ENCODE measurements at regions not wholly inside any gene's neighbourhood (a gene's known extent, or its start where the extent isn't known, plus 50 kb on each side); places are given as distances from the start of the nearest gene placed in this dataset.
"Not testable (repeated sequence)": the region's sequence is repeated elsewhere in the genome, so short reads cannot be mapped to it uniquely, and the experiment has no call there.

DNA sequence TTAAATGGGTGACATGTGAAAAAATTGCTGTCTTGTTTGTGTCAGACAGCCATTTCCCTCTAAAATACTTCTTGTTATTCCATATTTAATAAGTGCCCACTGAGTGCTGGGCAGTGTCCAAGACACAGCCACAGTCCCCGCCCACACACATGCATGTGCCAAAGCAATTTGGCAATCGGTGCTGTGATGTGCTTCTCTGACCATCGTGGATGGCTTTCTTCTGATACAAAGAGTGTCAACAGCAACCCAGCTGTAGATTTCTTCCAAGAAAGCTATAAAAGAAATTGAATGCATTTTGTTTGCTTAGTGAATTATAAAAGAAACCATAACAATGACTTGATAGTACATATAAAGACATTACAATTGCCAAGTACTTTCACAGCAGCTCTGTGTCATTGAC, 140.5 kb upstream of the ATXN1 start:
- no peak for DNase-seq (ENCODE audit: extremely low spot score)
- ChIA-PET CTCF (no interaction called here), POLR2A (no interaction called here)
- no peak for TF ChIP-seq HDGF (IDR thresholded peaks at IDR 0.05; ENCODE audit: borderline replicate concordance)
- TF ChIP-seq ZNF384 (IDR thresholded peaks at IDR 0.05): no peak
- no peak for TF ChIP-seq CTBP1 (IDR thresholded peaks at IDR 0.05; ENCODE audit: borderline replicate concordance)
- no peak for TF ChIP-seq L3MBTL2 (conservative IDR thresholded peaks at IDR 0.05)
- no peak for TF ChIP-seq LEF1 (IDR thresholded peaks at IDR 0.05; ENCODE audit: borderline replicate concordance)
- TF ChIP-seq, protein P1, sequence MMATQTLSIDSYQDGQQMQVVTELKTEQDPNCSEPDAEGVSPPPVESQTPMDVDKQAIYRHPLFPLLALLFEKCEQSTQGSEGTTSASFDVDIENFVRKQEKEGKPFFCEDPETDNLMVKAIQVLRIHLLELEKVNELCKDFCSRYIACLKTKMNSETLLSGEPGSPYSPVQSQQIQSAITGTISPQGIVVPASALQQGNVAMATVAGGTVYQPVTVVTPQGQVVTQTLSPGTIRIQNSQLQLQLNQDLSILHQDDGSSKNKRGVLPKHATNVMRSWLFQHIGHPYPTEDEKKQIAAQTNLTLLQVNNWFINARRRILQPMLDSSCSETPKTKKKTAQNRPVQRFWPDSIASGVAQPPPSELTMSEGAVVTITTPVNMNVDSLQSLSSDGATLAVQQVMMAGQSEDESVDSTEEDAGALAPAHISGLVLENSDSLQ (IDR thresholded peaks at IDR 0.05): no peak
- TF ChIP-seq SUZ12 (IDR thresholded peaks at IDR 0.05): no peak
- TF ChIP-seq FOXK2 (IDR thresholded peaks at IDR 0.05): no peak
- no peak for TF ChIP-seq FOXA1 (IDR thresholded peaks at IDR 0.05)
- no peak for TF ChIP-seq SP1 (IDR thresholded peaks at IDR 0.05)
- no peak for TF ChIP-seq TARDBP (IDR thresholded peaks at IDR 0.05)
- no peak for TF ChIP-seq NFRKB (IDR thresholded peaks at IDR 0.05)

DNA sequence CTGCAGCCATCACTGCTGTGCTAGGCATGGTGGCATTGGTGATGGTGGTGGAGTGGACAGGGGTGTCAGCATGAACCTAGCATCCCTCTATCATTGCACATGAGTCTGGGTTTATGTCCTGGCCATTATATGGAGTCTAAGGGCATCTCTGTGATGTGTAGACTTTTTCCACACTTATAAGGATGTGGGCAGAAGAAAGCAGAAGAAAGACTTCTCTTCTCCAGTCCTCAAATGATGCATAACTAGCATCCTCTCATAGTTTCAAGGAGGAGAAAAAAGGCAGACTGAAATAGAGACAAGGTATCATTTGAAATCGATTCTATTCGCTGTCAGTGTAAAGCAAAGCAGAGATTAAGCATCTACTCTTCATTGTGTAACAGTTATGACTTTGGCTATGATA, 140.0 kb upstream of the ATXN1 start:
- no peak for TF ChIP-seq ARNT (IDR thresholded peaks at IDR 0.05)
- no peak for TF ChIP-seq NFRKB (IDR thresholded peaks at IDR 0.05)
- no peak for TF ChIP-seq FOXM1 (IDR thresholded peaks at IDR 0.05; ENCODE audit: borderline replicate concordance)
- no peak for TF ChIP-seq BHLHE40 (IDR thresholded peaks at IDR 0.05; ENCODE audit: borderline replicate concordance)
- no peak for TF ChIP-seq ELF4 (IDR thresholded peaks at IDR 0.05)
- TF ChIP-seq LEF1 (IDR thresholded peaks at IDR 0.05; ENCODE audit: borderline replicate concordance): no peak
- TF ChIP-seq FOXA1 (IDR thresholded peaks at IDR 0.05): no peak
- TF ChIP-seq SP1 (IDR thresholded peaks at IDR 0.05): no peak
- TF ChIP-seq L3MBTL2 (conservative IDR thresholded peaks at IDR 0.05): no peak
- ChIA-PET CTCF (no interaction called here), POLR2A (no interaction called here)

DNA sequence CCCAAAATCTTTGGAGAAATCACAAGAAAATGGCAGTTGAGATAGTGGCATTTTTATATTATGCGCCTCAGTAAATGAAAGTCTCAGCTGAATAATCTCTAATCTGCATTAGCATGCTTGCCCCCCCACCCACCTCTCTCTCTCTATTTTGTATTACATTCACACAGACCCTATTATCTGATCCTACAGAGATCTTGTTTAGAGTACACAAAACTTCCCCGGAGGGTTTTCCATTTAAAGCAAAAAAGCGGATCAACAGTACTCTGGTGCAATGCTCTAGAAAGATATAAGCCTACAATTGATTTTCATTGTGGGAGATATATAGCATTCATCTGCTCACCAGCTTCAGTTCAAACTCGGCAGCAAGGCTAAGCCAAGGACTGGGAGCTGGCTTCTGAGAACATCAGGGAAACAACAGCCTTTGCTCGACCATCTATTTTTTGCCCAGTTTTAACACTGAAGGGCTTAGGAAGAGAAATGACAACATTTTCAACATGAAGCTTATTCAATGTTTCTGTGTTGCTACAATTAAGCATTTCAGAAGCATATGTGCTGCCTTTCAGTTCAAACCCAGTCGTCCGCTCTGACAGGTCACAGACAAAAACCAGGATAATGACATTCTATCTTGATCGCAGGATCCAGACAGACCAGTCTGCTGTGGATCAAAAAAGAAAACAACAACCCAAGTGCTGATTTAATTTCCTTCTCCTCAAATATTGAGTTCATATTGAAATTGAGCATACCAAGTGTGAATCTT, 137.6 kb upstream of the ATXN1 start:
- no peak for TF ChIP-seq NFRKB (IDR thresholded peaks at IDR 0.05)
- no peak for TF ChIP-seq HDGF (IDR thresholded peaks at IDR 0.05; ENCODE audit: borderline replicate concordance)
- TF ChIP-seq ZNF384 (IDR thresholded peaks at IDR 0.05): no peak
- TF ChIP-seq L3MBTL2 (conservative IDR thresholded peaks at IDR 0.05): no peak
- TF ChIP-seq, protein P1 (IDR thresholded peaks at IDR 0.05): no peak
- TF ChIP-seq SUZ12 (IDR thresholded peaks at IDR 0.05): no peak
- TF ChIP-seq FOXM1 (IDR thresholded peaks at IDR 0.05; ENCODE audit: borderline replicate concordance): no peak
- no peak for TF ChIP-seq BHLHE40 (IDR thresholded peaks at IDR 0.05; ENCODE audit: borderline replicate concordance)
- no peak for DNase-seq (ENCODE audit: extremely low spot score)
- ChIA-PET POLR2A (no interaction called here), CTCF (interaction anchor here (0.6 kb wide), 1 partner anchor 94 kb away, joined by 3 read pairs; no protein-coding TSS in a partner anchor)

More for the DNA sequence above, 140.0 kb upstream of the ATXN1 start:
- no peak for DNase-seq (ENCODE audit: extremely low spot score)

DNA sequence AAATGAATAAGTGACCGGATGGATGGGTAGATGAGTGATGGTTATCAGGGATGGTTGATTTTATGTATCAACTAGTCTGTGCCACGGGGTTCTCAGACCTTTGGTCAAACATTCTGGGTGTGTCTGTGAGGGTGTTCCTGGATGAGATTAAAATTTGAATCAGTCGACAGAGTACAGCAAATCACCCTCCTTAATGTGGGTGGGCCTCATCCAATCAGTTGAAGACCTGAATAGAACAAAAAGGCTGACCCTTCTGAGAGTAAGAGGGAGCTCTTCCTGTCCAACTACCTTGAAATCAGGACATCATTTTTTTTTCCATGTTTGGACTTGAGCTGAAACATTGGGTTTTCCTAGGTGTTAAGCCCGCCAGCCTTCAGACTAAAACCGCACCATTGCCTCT, 136.4 kb upstream of the ATXN1 start:
- no peak for TF ChIP-seq ZNF384 (IDR thresholded peaks at IDR 0.05)
- TF ChIP-seq TARDBP (IDR thresholded peaks at IDR 0.05): no peak
- TF ChIP-seq LEF1 (IDR thresholded peaks at IDR 0.05; ENCODE audit: borderline replicate concordance): no peak
- no peak for TF ChIP-seq FOXA1 (IDR thresholded peaks at IDR 0.05)
- TF ChIP-seq L3MBTL2 (conservative IDR thresholded peaks at IDR 0.05): no peak
- TF ChIP-seq CTBP1 (IDR thresholded peaks at IDR 0.05; ENCODE audit: borderline replicate concordance): no peak
- no peak for TF ChIP-seq FOXM1 (IDR thresholded peaks at IDR 0.05; ENCODE audit: borderline replicate concordance)
- TF ChIP-seq NFRKB (IDR thresholded peaks at IDR 0.05): no peak
- TF ChIP-seq HDGF (IDR thresholded peaks at IDR 0.05; ENCODE audit: borderline replicate concordance): no peak
- no peak for TF ChIP-seq ARNT (IDR thresholded peaks at IDR 0.05)
- no peak for TF ChIP-seq SUZ12 (IDR thresholded peaks at IDR 0.05)
- TF ChIP-seq FOXK2 (IDR thresholded peaks at IDR 0.05): no peak
- no peak for TF ChIP-seq BHLHE40 (IDR thresholded peaks at IDR 0.05; ENCODE audit: borderline replicate concordance)
- TF ChIP-seq SP1 (IDR thresholded peaks at IDR 0.05): no peak
- TF ChIP-seq, protein P1 (IDR thresholded peaks at IDR 0.05): no peak
- ChIA-PET CTCF (interaction anchor here (0.7 kb wide), 1 partner anchor 134 kb away, joined by 3 read pairs; no protein-coding TSS in a partner anchor), POLR2A (no interaction called here)
- DNase-seq (ENCODE audit: extremely low spot score): no peak

DNA sequence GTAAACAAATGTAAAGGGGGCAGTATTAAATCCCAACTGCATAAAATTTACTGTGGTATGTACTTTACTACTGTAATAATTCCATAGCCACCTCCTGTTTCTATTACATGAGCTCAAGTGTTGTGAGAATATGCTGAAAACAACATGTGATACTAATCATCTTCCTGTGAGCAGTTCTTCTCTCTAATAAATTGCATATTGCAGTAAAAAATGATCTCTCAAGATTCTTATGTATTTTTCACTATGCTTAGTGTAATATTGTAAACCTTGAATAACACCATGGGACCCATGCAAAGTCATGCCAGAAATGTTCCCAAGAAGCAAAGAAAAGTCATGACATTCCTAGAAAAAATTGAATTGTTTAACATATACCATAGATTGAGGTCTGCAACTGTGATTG, 133.0 kb upstream of the ATXN1 start:
- DNase-seq (ENCODE audit: extremely low spot score): no peak
- TF ChIP-seq LEF1 (IDR thresholded peaks at IDR 0.05; ENCODE audit: borderline replicate concordance) (no peak), ARNT (IDR thresholded peaks at IDR 0.05) (no peak), NFRKB (IDR thresholded peaks at IDR 0.05) (no peak), SP1 (IDR thresholded peaks at IDR 0.05) (no peak), FOXK2 (IDR thresholded peaks at IDR 0.05) (no peak), BHLHE40 (IDR thresholded peaks at IDR 0.05; ENCODE audit: borderline replicate concordance) (no peak), HDGF (IDR thresholded peaks at IDR 0.05; ENCODE audit: borderline replicate concordance) (no peak), ZNF384 (IDR thresholded peaks at IDR 0.05) (no peak), TARDBP (IDR thresholded peaks at IDR 0.05) (no peak), CTBP1 (IDR thresholded peaks at IDR 0.05; ENCODE audit: borderline replicate concordance) (no peak), FOXM1 (IDR thresholded peaks at IDR 0.05; ENCODE audit: borderline replicate concordance) (no peak), SUZ12 (IDR thresholded peaks at IDR 0.05) (no peak), ELF4 (IDR thresholded peaks at IDR 0.05) (no peak), L3MBTL2 (conservative IDR thresholded peaks at IDR 0.05) (no peak), FOXA1 (IDR thresholded peaks at IDR 0.05) (no peak)
- TF ChIP-seq, protein P1 (IDR thresholded peaks at IDR 0.05): no peak
- ChIA-PET CTCF (interaction anchor here (0.7 kb wide), 1 partner anchor 71 kb away, joined by 3 read pairs; no protein-coding TSS in a partner anchor), POLR2A (no interaction called here)

DNA sequence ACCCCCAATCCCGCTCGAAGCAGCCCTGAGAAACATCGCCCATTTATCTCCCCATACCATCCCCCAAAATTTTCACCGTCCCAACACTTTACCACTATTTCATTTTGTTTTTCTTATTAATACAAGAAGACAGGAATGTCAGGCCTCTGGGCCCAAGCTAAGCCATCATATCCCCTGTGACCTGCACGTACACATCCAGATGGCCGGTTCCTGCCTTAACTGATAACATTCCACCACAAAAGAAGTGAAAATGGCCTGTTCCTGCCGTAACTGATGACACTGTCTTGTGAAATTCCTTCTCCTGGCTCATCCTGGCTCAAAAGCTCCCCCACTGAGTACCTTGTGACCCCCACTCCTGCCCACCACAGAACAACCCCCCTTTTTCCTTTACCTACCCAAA, 129.8 kb upstream of the ATXN1 start:
- CTCF ChIA-PET; POLR2A ChIA-PET; DNase-seq (ENCODE audit: extremely low spot score): not testable (repeated sequence)

All from HEK293T (cell line).